CD1c-positive myeloid dendritic cell (primary cell): ENCODE measurements at regions not wholly inside any gene's neighbourhood (a gene's known extent, or its start where the extent isn't known, plus 50 kb on each side); places are given as distances from the start of the nearest gene placed in this dataset.
"Not testable (repeated sequence)": the region's sequence is repeated elsewhere in the genome, so short reads cannot be mapped to it uniquely, and the experiment has no call there.

ENCODE experiments used
- DNase-seq: peaks from one replicate; pipeline ENCODE4 v3.0.0-alpha.2; 2016; ENCODE audit errors: extremely low spot score

DNA sequence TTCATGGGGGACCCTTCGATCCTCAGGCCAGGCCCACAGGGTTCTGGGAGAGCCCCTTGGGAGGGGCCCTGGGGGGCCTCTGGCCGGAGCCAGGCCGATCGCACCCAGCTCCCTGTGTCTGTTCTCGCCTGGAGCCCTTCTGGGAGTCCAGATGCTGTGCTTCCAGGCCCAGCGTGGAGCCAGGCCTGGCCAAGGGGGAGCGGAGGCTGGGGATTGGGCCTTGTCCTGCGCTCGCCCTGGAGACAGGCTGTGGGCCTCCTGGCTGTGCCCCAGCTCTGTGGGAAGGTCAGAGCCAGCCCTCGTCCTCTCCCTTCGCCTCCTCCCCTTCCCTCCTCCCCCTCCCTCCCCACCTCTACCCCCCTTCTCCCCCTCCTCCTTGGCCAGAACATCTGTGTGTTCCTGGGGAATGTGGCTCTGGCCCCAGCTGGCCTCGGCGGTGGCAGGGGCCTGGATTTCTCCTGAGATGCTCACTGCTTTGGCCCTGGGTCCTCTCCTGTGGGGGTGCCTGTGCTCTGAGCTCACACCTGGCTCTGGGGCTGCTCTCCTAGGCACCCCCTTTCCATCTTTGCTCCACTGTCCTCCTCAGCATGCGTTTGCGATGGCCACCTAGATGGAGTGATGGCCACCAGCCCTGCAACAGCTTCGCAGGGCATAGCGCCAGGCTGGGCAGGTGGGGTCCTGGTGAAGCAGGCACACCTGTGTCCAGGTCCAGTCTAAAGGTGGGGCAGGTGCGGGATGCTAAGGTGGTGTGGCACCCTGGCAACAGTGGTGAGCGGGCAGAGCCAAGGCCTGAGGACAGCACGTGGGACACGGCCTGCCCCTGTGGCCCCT, 90.6 kb upstream of the CIBAR2 start:
- no peak for DNase-seq

DNA sequence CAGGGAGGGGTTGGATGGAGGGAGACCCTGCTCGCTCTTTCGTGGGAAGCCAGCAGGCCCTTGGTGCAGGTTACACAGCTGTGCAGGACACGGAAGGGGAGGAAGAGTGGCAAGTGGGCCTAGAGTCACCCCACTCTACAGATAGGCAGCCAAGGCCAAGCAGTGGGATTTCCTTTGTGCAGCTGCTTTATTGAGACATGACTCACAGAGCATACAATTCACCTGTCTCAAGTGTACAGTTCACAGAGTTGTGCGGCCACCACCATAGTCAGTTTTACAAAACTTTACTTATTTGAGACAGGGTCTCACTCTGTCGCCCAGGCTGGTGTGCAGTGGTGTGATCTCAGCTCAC, 91.2 kb upstream of the CIBAR2 start:
- no peak for DNase-seq

DNA sequence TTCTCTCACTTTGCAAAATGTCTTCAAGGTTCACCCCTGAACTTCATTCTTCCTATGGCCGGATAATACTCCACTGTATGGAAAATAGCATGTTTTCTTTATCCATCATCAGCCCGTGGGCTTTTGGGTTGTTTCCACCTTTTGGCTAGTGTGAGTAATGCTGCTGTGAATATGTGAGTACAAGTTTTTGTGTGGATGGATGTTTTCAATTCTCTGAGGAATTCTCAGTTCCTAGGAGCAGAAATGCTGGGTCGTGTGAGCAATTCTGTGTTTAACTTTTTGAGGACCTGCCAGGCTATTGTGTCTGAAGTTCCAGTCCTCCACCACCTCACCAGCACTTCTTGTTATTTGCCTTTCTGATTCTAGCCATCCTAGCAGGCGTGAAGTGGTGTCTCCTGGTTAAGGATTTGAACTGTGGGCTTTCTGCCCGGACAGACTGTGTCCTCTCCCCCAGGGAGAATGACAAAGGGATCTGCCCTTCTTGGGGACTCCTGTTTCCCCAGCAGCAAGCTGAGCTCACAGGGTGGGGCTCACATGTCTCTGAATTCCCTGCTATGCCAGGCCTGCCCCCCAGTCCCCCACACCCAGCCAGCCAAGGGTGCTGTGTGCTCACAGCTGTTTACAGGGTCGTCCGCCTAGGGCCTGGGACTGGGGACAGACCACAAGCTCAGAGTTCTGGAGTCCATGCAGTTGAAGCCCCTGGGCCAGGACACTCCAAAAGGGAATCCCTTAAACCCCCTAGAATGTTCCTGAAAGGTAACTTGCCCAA, 92.2 kb upstream of the CIBAR2 start:
- no peak for DNase-seq

DNA sequence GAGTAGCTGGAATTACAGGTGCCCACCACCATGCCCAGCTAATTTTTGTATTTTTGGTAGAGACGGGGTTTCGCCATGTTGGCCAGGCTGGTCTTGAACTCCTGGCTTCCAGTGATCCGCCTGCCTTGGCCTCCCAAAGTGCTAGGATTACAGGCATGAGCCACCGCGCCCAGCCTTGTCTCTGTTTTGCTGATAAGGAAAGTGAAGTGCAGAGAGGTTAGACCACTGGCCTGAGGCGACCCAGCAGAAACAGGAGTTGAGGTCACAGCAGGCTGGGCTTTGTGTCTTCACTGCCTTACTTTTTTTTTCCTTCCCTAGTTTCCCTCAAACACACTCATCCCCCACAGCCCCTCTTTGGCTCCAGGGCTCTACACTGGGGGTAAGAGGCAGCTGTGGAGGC, 93.0 kb upstream of the CIBAR2 start:
- not testable (repeated sequence) for DNase-seq

DNA sequence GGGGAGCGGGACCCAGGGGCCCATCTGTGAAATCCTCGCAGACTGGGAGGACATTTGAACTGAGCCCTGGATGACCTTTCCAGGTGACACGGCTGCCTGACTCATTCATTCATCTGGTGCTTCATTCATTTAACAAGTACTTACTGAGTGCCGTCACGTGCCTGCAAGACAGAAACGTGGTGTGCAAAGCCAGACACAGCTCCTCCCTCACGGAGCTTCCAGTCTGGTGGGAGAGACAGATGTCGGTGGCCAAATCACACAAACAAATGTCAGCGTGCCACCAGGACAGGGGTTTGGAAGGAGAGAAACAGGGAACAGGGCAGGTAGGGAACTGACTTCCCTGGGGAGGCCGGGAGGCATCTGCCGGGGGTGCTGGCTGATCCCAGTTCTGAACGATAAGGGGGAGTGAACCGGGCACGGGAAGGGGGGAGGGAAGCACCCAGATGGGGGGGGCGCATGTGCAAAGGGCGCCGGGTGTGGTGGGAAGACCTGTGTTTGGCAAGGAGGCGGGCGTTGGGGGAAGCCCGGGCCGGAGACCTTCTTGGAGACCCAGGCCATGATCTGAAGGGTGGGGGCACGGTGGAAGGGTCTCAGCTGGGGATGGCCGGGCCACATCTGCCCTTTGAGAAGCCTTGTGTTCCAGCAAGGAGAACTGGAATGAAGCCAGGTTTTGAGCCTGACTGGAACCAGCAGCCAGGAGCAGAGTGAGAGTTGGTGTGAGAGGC, 93.6 kb upstream of the CIBAR2 start:
- DNase-seq = no peak

DNA sequence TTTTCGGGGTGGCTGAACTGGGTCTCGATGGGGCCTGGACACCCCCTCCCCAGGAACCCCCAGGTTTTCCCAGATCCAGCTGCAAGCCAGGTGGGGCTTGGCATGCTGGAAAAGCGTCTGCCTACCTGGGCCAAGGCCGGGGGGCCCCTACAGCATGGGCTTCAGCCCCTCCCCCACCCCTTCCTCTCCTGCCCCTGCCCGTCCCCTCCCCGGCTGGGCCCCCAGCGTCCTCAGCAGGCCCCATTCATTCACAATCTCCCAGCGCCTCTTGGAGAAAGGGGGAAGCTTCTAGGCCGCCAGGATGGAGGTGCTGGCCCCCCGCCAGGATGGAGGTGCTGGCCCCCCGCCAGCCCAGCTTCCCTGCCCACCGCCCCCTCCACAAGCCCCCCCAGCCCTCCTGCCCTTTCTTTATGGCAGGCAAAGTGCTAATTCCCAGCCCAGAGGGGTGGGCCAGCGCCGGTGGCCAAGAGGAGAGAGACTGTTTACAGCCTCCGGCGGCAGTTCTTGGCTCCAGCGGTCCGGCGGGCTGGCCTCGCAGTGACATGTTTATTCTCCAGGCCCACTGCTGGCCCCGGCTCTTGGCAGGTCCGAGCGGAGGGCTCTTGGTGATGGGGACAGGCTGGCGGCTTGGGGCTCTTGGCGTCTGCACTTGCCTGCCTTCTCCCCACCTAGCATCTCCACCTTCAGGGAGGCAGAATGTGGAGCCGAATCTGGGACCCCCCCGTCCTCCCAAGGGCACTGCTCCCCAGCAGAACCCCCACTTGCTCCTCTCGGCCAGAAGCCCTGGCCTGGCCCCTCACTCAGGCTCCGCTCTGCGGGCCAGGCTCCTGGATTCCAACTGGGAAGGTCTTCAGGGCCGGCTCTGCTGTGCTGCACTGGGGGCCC, 94.4 kb upstream of the CIBAR2 start:
- DNase-seq = no peak

DNA sequence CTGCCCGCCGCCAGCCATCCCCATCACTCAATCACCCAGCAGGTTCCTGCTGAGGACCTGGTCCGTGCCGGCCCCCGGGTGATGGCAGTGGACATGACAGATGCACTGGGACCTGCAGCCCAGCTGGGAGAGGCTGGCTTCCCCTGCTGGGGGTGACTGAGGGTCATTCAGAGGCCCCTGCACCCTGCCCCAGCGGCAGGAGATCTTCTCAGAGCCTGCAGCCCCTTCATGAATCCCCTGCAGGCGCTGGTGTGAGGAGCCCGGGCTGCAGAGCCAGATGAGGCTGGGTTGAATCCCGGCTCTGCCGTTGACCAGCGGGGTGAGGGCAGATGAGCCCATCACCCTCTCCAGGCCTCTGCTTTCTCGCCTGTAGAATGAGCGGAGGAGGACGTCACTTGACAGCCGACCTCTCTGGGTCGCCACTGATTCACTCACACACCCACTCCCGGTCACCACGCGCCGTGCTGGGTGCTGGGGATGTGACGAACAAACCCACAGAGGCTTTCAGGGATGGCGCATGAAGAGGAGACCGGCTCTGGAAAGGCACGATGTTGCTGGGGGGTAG, 95.2 kb upstream of the CIBAR2 start:
- DNase-seq = no peak

DNA sequence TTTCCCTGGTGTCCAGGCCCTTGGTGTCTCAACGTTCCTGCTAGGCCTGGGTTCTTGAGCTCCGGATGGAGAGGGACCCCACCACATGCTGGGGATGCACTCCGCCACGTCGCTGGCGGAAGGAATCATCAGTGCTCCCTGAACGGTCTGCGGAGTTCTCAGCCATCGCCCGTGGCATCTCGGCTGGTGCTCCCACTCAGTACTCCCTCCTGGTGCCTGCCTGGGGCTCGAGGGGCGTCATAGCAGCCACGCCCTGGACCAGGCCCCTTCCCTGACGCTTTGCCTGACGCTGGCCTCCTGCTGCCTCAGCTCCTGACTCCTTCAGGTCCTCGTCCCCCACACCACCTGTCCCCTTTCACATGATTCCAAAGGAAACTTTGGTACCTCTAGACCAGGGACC, 95.9 kb upstream of the CIBAR2 start:
- no peak for DNase-seq

DNA sequence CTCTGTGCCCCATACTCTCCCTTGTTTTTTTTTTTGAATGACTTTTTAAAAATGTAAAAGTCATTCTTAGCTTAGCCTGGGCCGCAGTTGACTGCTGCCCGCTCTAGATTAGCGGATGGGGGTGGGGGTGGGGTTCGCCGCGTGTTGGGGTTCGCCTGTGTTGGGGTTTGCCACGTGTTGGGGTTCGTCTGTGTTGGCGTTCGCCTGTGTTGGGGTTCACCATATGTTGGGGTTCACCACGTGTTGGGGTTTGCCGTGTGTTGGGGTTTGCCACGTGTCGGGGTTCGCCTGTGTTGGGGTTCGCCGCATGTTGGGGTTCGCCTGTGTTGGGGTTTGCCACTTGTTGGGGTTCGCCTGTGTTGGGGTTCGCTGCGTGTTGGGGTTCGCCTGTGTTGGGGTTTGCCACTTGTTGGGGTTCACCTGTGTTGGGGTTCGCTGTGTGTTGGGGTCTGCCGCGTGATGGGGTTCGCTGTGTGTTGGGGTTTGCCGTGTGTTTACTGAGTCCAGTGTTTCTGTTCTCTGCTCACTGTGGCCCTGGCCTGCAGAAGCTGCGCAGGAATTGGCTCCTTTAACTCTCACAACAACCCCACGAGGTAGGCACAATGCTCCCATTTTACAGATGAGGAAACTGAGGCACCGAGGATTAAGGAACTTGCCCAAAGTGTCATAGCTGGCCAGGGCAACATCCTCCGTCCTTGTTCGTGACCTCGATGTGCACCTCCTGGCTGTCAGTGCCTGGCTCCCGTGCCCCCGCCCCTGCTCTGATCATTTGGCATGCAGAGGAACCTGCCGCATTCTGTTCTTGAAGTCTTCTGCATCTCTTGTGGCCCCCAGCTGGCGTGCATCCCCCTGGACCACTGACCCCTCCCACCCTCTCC, 96.6 kb upstream of the CIBAR2 start:
- DNase-seq = no peak

DNA sequence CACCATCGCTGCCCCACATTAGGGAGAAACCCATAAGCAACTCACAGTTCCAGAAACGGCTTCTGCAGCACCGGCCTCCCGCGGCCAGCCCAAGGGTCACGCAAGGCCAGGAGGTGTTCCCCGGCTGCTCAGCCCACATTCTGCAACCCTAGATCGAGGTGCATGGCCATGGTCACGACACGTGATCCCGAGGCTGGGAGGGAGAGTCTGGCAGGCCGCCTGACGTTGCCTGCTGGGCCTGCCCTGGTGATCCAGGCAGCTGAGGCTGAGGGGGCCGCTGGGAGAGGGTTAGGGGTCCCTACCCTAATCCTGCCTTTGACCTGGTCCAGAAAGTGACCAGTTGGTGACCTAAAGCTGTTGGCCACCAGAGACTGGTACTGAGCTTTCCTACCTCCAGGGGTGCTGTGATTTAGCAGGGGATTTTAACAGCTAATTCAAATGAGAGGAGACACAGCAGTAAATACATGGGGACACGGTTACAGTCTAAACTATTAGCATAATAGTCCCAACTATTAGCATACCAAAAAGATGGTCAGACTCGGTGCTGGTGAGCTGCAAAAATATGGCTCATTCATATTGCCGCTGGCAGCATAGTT, 97.4 kb upstream of the CIBAR2 start:
- DNase-seq = no peak

DNA sequence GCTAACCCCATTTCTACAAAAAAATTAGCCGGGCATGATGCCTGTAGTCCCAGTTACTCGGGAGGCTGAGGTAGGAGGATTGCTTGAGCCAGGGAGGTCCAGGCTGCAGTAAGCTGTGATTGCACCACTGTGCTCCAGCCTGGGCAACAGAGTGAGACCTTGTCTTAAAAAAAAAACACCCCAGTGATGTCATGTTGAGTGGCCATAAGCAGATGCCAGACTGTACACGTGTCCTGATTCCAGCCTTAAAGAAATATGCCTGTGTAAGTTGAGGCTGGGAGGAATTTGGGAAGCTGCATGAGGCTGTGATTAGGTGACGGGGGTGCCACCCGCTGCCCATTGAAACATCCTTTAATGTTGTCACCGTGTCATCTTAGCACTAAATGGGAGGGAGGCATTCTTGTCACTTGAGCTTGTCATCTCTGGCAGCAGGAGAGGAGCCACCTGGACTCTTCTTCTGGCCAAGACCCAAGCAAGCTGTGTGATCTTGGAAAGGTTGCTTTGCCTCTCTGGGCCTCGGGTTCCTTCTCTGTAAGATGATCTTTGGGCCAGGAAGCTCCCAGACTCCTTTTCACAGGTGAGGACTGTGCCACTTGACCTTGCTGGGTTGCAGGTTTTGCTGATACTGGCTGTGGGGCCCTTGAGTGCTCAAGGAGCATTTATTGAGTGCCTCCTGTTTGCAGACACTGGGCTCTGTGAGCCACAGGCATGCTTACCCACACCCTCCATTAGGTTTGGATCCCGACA, 98.3 kb upstream of the CIBAR2 start:
- no peak for DNase-seq

DNA sequence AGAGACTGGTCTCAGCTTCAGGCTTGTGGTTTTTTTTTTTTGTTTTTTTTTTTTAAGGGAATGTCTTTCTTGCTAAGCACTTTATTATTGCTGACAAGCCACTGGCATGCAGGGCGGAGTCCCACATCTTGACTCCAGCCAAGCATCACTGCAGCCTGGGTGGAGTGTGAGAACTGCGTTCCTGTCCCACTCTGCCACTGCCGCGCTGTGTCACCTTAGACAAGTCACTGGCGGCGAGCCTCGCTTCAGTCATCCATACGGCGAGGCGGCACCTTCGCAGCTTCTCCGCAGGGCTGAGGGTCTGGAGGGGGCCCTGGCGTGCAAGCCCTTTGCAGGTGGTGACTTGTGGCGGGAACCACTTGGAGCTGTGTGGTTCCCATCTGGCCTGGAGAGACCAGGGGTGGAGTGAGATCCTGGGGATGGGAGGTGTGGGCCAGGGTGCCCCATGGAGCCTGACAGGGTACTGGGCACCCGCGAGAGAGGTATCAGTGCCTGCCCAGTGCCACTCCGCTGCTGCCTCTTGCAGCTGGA, 99.1 kb upstream of the CIBAR2 start:
- DNase-seq = no peak

DNA sequence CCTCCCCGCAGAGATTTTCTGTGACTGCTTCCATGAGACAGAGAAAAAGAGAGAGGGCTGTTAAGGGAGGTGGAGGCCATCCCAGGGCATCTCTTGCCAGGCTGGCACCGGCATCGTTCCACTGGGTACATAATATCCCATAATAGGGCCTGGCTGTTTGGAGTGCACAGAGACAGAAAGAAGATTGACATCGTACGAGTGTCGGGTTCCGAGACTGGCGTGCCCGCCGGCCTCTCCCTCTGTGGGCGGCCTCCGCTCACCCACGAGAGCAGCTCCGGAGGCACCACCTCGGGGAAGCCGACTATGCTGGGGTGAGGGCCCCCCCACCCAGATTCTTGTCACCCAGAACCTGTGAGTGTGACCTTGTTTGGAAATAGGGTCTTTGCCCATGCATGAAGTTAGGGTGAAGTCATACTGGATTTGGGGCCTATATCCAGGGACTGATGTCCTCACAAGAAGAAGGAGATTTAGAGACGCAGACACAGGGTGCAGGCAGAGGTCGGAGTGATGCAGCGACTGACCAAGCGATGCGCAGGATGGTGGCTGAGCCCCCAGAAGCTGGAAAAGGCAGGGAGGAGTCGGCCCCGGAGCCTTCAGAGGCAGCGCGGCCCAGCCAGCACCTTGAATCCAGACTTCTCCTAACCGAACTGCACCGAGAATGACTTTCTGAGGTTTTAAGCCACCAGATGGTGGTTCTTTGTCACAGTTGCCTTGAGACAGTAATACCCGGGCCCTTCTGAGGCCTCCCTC, 101.8 kb upstream of the CIBAR2 start:
- DNase-seq = no peak

DNA sequence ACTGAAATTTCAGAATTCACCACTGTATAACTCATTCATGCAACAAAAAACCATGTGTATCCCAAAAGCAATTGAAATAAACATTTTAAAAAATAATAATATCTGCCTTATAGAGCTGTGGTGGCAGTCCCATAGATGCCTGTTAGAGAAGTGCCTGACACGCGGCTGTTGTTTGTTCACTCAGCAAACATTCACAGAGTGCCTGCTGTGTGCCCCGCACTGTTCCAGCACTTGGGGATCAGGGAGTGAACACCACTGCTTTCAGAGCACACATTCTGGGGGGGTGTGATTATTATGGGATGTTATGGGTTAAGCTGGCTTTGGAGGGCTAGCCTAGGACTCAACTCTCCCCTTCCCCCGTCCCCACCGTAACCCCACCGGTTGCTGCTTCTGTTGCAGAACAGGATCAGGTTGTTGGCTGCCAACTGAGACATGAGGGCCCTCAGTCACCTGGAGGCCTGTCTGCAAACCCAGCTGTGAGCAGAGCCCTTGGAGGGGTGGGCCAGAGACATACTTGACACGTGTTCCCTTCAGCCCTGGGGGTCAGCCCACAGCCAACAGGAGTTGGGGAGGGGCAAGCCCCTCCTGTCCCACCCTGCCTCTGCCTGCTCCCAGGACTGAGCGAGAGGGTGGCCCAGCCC, 103.3 kb upstream of the CIBAR2 start:
- no peak for DNase-seq

DNA sequence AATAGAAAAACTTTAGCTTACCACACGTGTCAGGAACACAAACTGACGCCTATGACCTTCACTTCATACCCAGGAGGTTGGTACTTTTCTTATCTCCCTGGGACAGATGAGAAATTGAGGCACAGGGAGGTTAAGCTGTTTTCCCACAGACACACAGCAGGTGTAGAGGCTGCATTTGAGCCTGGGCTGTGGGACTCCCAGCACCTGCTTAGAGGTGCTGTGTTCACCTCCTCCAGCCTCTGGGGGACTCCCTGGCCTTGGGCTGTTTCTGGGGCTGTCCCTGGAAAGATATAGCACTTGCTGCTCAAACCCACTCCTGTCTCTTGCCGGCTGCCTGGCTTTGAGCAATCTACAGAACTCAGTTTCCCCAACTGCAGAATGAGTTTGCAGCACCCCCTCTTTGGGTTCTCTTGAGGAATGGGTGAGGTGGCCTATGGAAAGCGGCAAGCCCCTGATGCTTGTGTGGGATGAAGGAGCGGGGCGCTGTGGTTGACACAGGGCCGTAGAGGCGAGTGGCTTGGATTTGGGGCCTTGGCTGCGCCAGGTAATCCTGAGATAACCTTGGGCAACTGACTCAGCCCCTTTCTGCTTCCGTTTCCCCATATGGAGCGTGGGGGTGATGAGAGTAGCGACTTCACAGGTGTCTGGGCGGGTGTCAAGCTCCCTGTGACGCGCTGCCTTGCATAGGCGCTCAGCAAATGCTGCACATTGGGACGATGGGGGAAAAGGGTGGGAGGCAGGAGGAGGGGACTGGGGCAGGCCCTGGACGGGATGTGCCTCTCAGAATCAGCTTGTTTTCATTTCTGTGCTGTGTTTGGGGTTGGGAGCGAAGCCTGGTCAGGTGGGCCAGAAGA, 104.5 kb upstream of the CIBAR2 start:
- DNase-seq = no peak

DNA sequence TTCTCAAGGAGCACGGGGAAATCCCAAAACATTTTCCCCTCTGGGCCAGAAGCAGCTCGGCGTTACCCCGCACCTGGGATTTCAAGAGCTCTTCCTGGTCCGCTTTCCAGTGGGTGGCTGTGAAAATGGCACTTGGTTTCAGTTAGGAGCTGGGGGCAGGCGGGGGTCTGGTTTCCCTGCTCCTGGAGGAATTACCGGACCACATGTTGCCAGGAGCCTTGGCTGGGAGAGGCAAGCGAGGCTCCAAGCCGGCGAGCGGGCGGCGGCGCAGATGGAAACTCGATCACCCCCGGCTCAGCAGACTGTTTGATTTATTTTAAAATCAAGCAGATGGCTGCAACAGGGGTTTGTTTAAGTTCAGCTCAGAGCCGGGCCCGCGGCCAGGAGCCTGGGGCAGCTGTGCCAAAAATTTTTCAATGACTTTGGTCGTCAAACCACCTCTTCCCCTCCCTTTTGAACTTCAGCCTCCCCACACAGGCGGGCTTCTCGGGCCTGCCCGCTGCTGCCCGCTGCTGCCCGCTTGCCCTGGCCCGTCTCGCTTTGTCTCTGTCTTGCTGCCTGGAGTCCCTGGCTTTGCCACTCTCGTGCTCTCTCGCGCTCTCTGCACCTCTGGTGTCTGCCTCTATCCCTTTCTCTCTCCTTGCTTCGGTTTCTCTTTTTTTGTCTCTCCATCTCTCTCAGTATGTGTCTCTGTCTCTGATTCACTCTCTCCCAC, 108.0 kb upstream of the CIBAR2 start:
- no peak for DNase-seq
